Keratinocyte (primary cell): ENCODE measurements at regions not wholly inside any gene's neighbourhood (a gene's known extent, or its start where the extent isn't known, plus 50 kb on each side); places are given as distances from the start of the nearest gene placed in this dataset.

Experiments used
- DNase-seq: peaks from one replicate; pipeline ENCODE4 v3.0.0-alpha.2; 2011; ENCODE audit warnings: low read depth, missing footprints, low spot score
- FAIRE-seq: peaks from 2 replicates; lab custom pipeline; 2011; peaks lifted over from hg19 to GRCh38; lab: Jason Lieb, UNC
- H2AFZ ChIP-seq: 2 replicates; pipeline ENCODE4 v1.6.0; 2012; ENCODE audit warnings: low read length, control low read depth, inconsistent platforms; ENCODE audit not compliant: control insufficient read depth
- H3K27ac ChIP-seq: 2 replicates; pipeline ENCODE4 v1.5.1; 2011; ENCODE audit warnings: low read length; ENCODE audit not compliant: control insufficient read depth, insufficient read depth
- H3K27me3 ChIP-seq: 3 replicates; pipeline ENCODE4 v1.6.0; 2011; ENCODE audit warnings: low read length; ENCODE audit not compliant: control insufficient read depth, insufficient read depth; ENCODE audit errors: extremely low read depth
- H3K36me3 ChIP-seq, 2 experiments: 2 replicates in 1 of 2; 3 replicates in 1 of 2; pipeline ENCODE4 v1.5.1; 2011; ENCODE audit warnings: low read length in 2 of 2, mild to moderate bottlenecking in 1 of 2; ENCODE audit not compliant: control insufficient read depth in 2 of 2, insufficient read depth in 2 of 2; ENCODE audit errors: extremely low read depth in 1 of 2
- H3K4me1 ChIP-seq: 3 replicates; pipeline ENCODE4 v1.5.1; 2011; ENCODE audit warnings: low read length; ENCODE audit not compliant: control insufficient read depth, insufficient read depth; ENCODE audit errors: extremely low read depth
- H3K4me2 ChIP-seq: 3 replicates; pipeline ENCODE4 v1.6.0; 2011; ENCODE audit warnings: low read depth, low read length; ENCODE audit not compliant: control insufficient read depth, insufficient read depth; ENCODE audit errors: extremely low read depth
- H3K4me3 ChIP-seq, 3 experiments: fragments of 200-600 bp in 1 of 3; sonication (generic) in 1 of 3; 2 replicates in 2 of 3; 3 replicates in 1 of 3; pipeline ENCODE4 v1.5.1; 2011 to 2016; ENCODE audit warnings: low read length in 3 of 3, mild to moderate bottlenecking in 3 of 3, control low read depth in 2 of 3, inconsistent platforms in 1 of 3, low read depth in 1 of 3, mixed read lengths in 1 of 3, mixed run types in 1 of 3, moderate library complexity in 1 of 3; ENCODE audit not compliant: control insufficient read depth in 2 of 3, insufficient read depth in 2 of 3; ENCODE audit errors: extremely low read depth in 1 of 3
- H3K79me2 ChIP-seq: 2 replicates; pipeline ENCODE4 v1.6.0; 2012; ENCODE audit warnings: low read length; ENCODE audit not compliant: control insufficient read depth, insufficient read depth
- H3K9ac ChIP-seq: 3 replicates; pipeline ENCODE4 v1.6.0; 2011; ENCODE audit warnings: low read length; ENCODE audit not compliant: control insufficient read depth, insufficient read depth; ENCODE audit errors: extremely low read depth
- H3K9me1 ChIP-seq: 3 replicates; pipeline ENCODE4 v1.6.0; 2011; ENCODE audit warnings: low read length; ENCODE audit not compliant: control insufficient read depth, insufficient read depth; ENCODE audit errors: extremely low read depth
- H3K9me3 ChIP-seq: 2 replicates; pipeline ENCODE4 v1.5.1; 2012; ENCODE audit warnings: low read depth, low read length; ENCODE audit not compliant: control insufficient read depth
- H4K20me1 ChIP-seq: 3 replicates; pipeline ENCODE4 v1.6.0; 2011; ENCODE audit warnings: low read length; ENCODE audit not compliant: control insufficient read depth, insufficient read depth; ENCODE audit errors: extremely low read depth
- CTCF ChIP-seq, 3 experiments: IDR thresholded peaks in 1 of 3; conservative IDR thresholded peaks in 1 of 3; optimal IDR thresholded peaks in 1 of 3; 2 replicates in 2 of 3; 3 replicates in 1 of 3; pipeline versions ENCODE3 to v1.5.1; 2011; ENCODE audit warnings: low read length in 3 of 3, mild to moderate bottlenecking in 3 of 3, moderate library complexity in 2 of 3, control low read depth in 1 of 3, inconsistent platforms in 1 of 3; ENCODE audit not compliant: insufficient read depth in 2 of 3; ENCODE audit errors: extremely low read depth in 1 of 3
- EZH2 ChIP-seq: IDR thresholded peaks from one replicate; pipeline ENCODE4 v1.6.1; 2012; ENCODE audit warnings: inconsistent platforms, mild to moderate bottlenecking, low read length, moderate library complexity
- dilution Hi-C: fragments of 300-500 bp; cut with MboI; formaldehyde crosslinking; loops from one replicate; pipeline ENCODE4 v1.7.0; 2020; ENCODE audit warnings: low sequenced_read_pairs; ENCODE audit not compliant: extremely low pct_ligation_motif_present

- no peak for FAIRE-seq
Observed at GRCh38 chr4:53783208-53783859, 192.0 kb upstream of the LNX1 start.

GRCh38 chr4:53782458-53782845 lies 191.2 kb upstream of the LNX1 start:
- no peak overlapping the region for H3K27ac ChIP-seq
- H3K36me3 ChIP-seq, result no peaks in the 10 kb centered on the region
- H3K4me3 ChIP-seq, result no peak overlapping the region
- H3K79me2 ChIP-seq, result no peaks in the 10 kb centered on the region
- H4K20me1 ChIP-seq, result no peaks in the 10 kb centered on the region
- dilution Hi-C loops, result no loop called here
- FAIRE-seq (no peak), DNase-seq (no peak)
- TF ChIP-seq CTCF (optimal IDR thresholded peaks at IDR 0.05 in 1 of 3, IDR thresholded peaks at IDR 0.05 in 1 of 3, conservative IDR thresholded peaks at IDR 0.05 in 1 of 3; ENCODE audit: extremely low read depth in 1 of 3, insufficient read depth in 2 of 3, low read length in 3 of 3), result no peak
- TF ChIP-seq EZH2, result no peak
- no peaks in the 10 kb centered on the region for H3K4me1 ChIP-seq
- H3K27me3 ChIP-seq, result no peaks in the 10 kb centered on the region
- H2AFZ ChIP-seq, result no peak overlapping the region
- H3K4me2 ChIP-seq, result no peak overlapping the region
- no peak overlapping the region for H3K9ac ChIP-seq
- no peaks in the 10 kb centered on the region for H3K9me3 ChIP-seq
- H3K9me1 ChIP-seq, result no peaks in the 10 kb centered on the region

More at GRCh38 chr4:53783208-53783859, 192.0 kb upstream of the LNX1 start:
- Histone ChIP-seq H3K9me3 (no peaks in the 10 kb centered on the region), H4K20me1 (no peaks in the 10 kb centered on the region), H3K9me1 (no peaks in the 10 kb centered on the region), H3K9ac (no peak overlapping the region), H2AFZ (no peak overlapping the region), H3K27me3 (no peaks in the 10 kb centered on the region), H3K4me3 (no peak overlapping the region), H3K36me3 (no peaks in the 10 kb centered on the region), H3K4me1 (no peaks in the 10 kb centered on the region), H3K79me2 (no peaks in the 10 kb centered on the region), H3K27ac (no peak overlapping the region), H3K4me2 (no peak overlapping the region)
- dilution Hi-C loops, result no loop called here
- TF ChIP-seq EZH2 (no peak), CTCF (optimal IDR thresholded peaks at IDR 0.05 in 1 of 3, IDR thresholded peaks at IDR 0.05 in 1 of 3, conservative IDR thresholded peaks at IDR 0.05 in 1 of 3; ENCODE audit: extremely low read depth in 1 of 3, insufficient read depth in 2 of 3, low read length in 3 of 3) (no peak)
- no peak for DNase-seq
